ENCODE measurements at regions not wholly inside any gene's neighbourhood (a gene's known extent, or its start where the extent isn't known, plus 50 kb on each side); places are given as distances from the start of the nearest gene placed in this dataset.

DNA sequence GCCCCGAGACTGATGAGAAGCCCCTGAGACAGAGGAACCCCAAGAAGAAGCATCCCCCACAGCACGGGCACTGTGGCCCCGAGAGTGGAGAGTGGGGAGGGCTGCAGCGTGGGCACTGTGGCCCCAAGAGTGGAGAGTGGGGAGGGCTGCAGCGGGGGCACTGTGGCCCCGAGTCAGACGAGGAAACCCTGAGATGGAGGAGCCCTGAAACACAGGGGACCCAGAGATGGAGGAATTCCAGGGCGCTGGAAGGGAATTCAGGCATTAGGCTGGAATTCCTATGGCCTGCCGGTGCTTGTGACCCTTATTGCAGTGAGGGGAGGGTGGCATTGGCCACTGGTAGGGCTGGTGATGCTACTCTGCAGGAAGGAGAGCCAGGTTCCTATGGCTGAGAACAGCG lies 168.6 kb upstream of the SHH start:
- H3K4me2 ChIP-seq (ENCODE audit: insufficient read depth, low read length), result no peak overlapping the region
- H2AFZ ChIP-seq (ENCODE audit: low read length), result no peak overlapping the region
- TF ChIP-seq, protein P1, sequence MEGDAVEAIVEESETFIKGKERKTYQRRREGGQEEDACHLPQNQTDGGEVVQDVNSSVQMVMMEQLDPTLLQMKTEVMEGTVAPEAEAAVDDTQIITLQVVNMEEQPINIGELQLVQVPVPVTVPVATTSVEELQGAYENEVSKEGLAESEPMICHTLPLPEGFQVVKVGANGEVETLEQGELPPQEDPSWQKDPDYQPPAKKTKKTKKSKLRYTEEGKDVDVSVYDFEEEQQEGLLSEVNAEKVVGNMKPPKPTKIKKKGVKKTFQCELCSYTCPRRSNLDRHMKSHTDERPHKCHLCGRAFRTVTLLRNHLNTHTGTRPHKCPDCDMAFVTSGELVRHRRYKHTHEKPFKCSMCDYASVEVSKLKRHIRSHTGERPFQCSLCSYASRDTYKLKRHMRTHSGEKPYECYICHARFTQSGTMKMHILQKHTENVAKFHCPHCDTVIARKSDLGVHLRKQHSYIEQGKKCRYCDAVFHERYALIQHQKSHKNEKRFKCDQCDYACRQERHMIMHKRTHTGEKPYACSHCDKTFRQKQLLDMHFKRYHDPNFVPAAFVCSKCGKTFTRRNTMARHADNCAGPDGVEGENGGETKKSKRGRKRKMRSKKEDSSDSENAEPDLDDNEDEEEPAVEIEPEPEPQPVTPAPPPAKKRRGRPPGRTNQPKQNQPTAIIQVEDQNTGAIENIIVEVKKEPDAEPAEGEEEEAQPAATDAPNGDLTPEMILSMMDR (IDR thresholded peaks at IDR 0.05; ENCODE audit: extremely low read depth, low read depth, low read length), result no peak
- no peaks in the 10 kb centered on the region for H3K9me3 ChIP-seq (ENCODE audit: low read depth, low read length)
- H3K36me3 ChIP-seq (ENCODE audit: insufficient read depth, low read length), result no peaks in the 10 kb centered on the region
- H3K4me3 ChIP-seq (ENCODE audit: insufficient read depth, low read length), result no peak overlapping the region
- H3K27ac ChIP-seq (ENCODE audit: low read depth, low read length), result no peak overlapping the region
- no peaks in the 10 kb centered on the region for H3K79me2 ChIP-seq (ENCODE audit: insufficient read depth, low read length)
- no peak for DNase-seq (ENCODE audit: insufficient read length, low spot score, missing footprints)
- H3K4me1 ChIP-seq (ENCODE audit: insufficient read depth, low read length), result no peaks in the 10 kb centered on the region
- no peaks in the 10 kb centered on the region for H3K27me3 ChIP-seq (ENCODE audit: insufficient read depth, low read length)
- H4K20me1 ChIP-seq (ENCODE audit: insufficient read depth, low read length), result no peaks in the 10 kb centered on the region

DNA sequence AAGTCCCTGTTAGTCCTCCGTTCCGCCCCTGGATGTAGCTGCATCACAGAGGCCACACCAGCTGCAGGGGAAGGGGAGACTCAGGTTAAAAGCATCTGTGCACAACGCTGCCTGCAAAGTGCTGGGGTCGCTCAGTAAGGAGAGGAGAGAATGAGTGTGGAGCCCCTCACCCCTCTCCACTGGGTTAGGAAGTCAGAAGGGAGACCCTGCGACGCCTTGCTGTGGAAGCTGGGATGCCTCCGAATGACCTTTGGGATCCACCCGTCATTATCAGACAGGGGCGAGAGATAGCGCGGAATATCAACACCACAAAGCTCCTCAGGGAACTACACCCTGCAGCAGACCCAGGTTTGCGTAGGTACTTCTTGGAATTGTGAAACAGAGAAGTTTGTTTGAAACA lies 167.7 kb upstream of the SHH start:
- no peaks in the 10 kb centered on the region for H3K27me3 ChIP-seq (ENCODE audit: insufficient read depth, low read length)
- TF ChIP-seq, protein P1 (IDR thresholded peaks at IDR 0.05; ENCODE audit: extremely low read depth, low read depth, low read length), result no peak
- no peak overlapping the region for H3K4me3 ChIP-seq (ENCODE audit: insufficient read depth, low read length)

DNA sequence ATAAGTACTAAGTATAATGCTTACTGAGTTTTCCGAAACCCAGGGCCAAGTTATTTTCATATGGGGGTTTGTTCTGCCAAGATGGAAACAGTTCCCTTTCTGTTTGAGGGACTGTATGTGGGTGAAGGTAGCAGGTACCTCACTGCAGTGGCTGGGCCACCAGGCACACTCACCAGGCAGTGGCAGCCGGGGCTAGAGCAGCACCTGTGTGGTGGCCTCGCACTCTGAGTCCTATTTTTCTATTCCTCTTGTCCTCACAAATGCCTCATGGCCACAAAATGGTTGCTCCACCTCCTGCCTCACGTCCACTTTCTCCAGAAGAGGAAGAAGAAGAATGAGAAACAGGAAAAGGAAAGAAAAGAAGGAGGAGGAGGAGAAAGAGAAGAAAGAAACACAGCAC lies 167.3 kb upstream of the SHH start:
- TF ChIP-seq, protein P1 (IDR thresholded peaks at IDR 0.05; ENCODE audit: extremely low read depth, low read depth, low read length), result no peak
- Histone ChIP-seq H3K4me3 (ENCODE audit: insufficient read depth, low read length) (no peak overlapping the region), H4K20me1 (ENCODE audit: insufficient read depth, low read length) (no peaks in the 10 kb centered on the region), H2AFZ (ENCODE audit: low read length) (no peak overlapping the region), H3K9me3 (ENCODE audit: low read depth, low read length) (no peaks in the 10 kb centered on the region), H3K27ac (ENCODE audit: low read depth, low read length) (no peak overlapping the region), H3K79me2 (ENCODE audit: insufficient read depth, low read length) (no peaks in the 10 kb centered on the region), H3K4me2 (ENCODE audit: insufficient read depth, low read length) (no peak overlapping the region), H3K27me3 (ENCODE audit: insufficient read depth, low read length) (no peaks in the 10 kb centered on the region), H3K36me3 (ENCODE audit: insufficient read depth, low read length) (no peaks in the 10 kb centered on the region), H3K4me1 (ENCODE audit: insufficient read depth, low read length) (no peaks in the 10 kb centered on the region)
- peak; percentile 65 for DNase-seq (ENCODE audit: insufficient read length, low spot score, missing footprints)

More for the DNA sequence above, 167.7 kb upstream of the SHH start:
- Histone ChIP-seq H3K79me2 (ENCODE audit: insufficient read depth, low read length) (no peaks in the 10 kb centered on the region), H3K27ac (ENCODE audit: low read depth, low read length) (no peak overlapping the region), H3K36me3 (ENCODE audit: insufficient read depth, low read length) (no peaks in the 10 kb centered on the region), H3K4me1 (ENCODE audit: insufficient read depth, low read length) (no peaks in the 10 kb centered on the region), H3K9me3 (ENCODE audit: low read depth, low read length) (no peaks in the 10 kb centered on the region), H3K4me2 (ENCODE audit: insufficient read depth, low read length) (no peak overlapping the region), H4K20me1 (ENCODE audit: insufficient read depth, low read length) (no peaks in the 10 kb centered on the region), H2AFZ (ENCODE audit: low read length) (no peak overlapping the region)
- DNase-seq (ENCODE audit: insufficient read length, low spot score, missing footprints), result peak; percentile 8

DNA sequence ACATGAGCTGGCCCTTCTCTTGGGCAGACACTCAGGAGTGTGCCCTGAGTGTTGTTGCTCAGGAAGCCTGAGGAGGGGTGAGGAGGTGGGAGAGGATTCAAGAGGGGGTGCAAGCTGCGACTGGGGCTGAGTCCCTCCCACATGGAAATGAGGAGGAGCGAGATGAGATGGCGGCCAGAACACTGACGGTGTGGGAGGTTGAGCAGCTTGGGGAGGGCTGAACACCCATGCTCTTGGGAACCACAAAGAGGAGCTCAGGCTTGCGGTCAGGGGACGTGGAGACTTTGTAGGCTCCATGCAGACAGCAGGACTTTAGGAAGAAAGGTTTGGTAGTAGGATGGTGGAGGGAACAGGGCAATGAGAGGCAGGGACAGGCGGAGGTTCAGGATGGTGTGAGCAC lies 163.2 kb upstream of the SHH start:
- DNase-seq (ENCODE audit: insufficient read length, low spot score, missing footprints), result peak; percentile 76
- Histone ChIP-seq H3K79me2 (ENCODE audit: insufficient read depth, low read length) (no peaks in the 10 kb centered on the region), H3K27me3 (ENCODE audit: insufficient read depth, low read length) (no peaks in the 10 kb centered on the region), H3K4me1 (ENCODE audit: insufficient read depth, low read length) (no peaks in the 10 kb centered on the region), H3K9me3 (ENCODE audit: low read depth, low read length) (no peaks in the 10 kb centered on the region), H3K4me3 (ENCODE audit: insufficient read depth, low read length) (no peak overlapping the region), H2AFZ (ENCODE audit: low read length) (no peak overlapping the region), H3K4me2 (ENCODE audit: insufficient read depth, low read length) (no peak overlapping the region), H3K36me3 (ENCODE audit: insufficient read depth, low read length) (no peaks in the 10 kb centered on the region), H3K27ac (ENCODE audit: low read depth, low read length) (no peak overlapping the region), H4K20me1 (ENCODE audit: insufficient read depth, low read length) (no peaks in the 10 kb centered on the region)
- TF ChIP-seq, protein P1 (IDR thresholded peaks at IDR 0.05; ENCODE audit: extremely low read depth, low read depth, low read length), result no peak

Measured in osteoblast (primary cell).